HEK293T (cell line): ENCODE measurements at regions not wholly inside any gene's neighbourhood (a gene's known extent, or its start where the extent isn't known, plus 50 kb on each side); places are given as distances from the start of the nearest gene placed in this dataset.

Source experiments
- ARNT ChIP-seq: fragments of 450-650 bp; IDR thresholded peaks from 2 replicates; pipeline ENCODE4 v1.6.1; 2017; ENCODE audit warnings: mild to moderate bottlenecking
- BHLHE40 ChIP-seq: fragments of 450-650 bp; IDR thresholded peaks from 2 replicates; pipeline ENCODE4 v1.6.1; 2016; ENCODE audit warnings: mild to moderate bottlenecking, moderate library complexity, borderline replicate concordance
- CTBP1 ChIP-seq: fragments of 450-650 bp; IDR thresholded peaks from 2 replicates; pipeline ENCODE4 v1.6.1; 2016; ENCODE audit warnings: borderline replicate concordance
- ELF4 ChIP-seq: fragments of 450-650 bp; IDR thresholded peaks from 2 replicates; pipeline ENCODE4 v1.6.1; 2017; ENCODE audit warnings: antibody characterized with exemption
- FOXK2 ChIP-seq: fragments of 450-650 bp; IDR thresholded peaks from 2 replicates; pipeline ENCODE4 v1.6.1; 2016; ENCODE audit warnings: mild to moderate bottlenecking
- FOXM1 ChIP-seq: fragments of 450-650 bp; IDR thresholded peaks from 2 replicates; pipeline ENCODE4 v1.6.1; 2017; ENCODE audit warnings: mild to moderate bottlenecking, borderline replicate concordance
- HDGF ChIP-seq: fragments of 450-650 bp; IDR thresholded peaks from 2 replicates; pipeline ENCODE4 v1.6.1; 2017; ENCODE audit warnings: antibody characterized with exemption, borderline replicate concordance
- L3MBTL2 ChIP-seq: fragments of 450-650 bp; conservative IDR thresholded peaks from 2 replicates; pipeline ENCODE4 v1.6.1; 2016; ENCODE audit warnings: mild to moderate bottlenecking
- NFRKB ChIP-seq: fragments of 450-650 bp; IDR thresholded peaks from 2 replicates; pipeline ENCODE4 v1.6.1; 2016; ENCODE audit warnings: mild to moderate bottlenecking, moderate library complexity
- SP1 ChIP-seq: fragments of 450-650 bp; IDR thresholded peaks from 2 replicates; pipeline ENCODE4 v1.6.1; 2017
- SUZ12 ChIP-seq: fragments of 450-650 bp; IDR thresholded peaks from 2 replicates; pipeline ENCODE4 v1.6.1; 2016; ENCODE audit warnings: mild to moderate bottlenecking
- TARDBP ChIP-seq: fragments of 450-650 bp; IDR thresholded peaks from 2 replicates; pipeline ENCODE4 v1.6.1; 2016
- ZNF384 ChIP-seq: fragments of 450-650 bp; IDR thresholded peaks from 2 replicates; pipeline ENCODE4 v1.6.1; 2016
- TF ChIP-seq, protein P1 (sequence below): fragments of 450-650 bp; IDR thresholded peaks from 2 replicates; pipeline ENCODE4 v1.6.1; 2016

DNA sequence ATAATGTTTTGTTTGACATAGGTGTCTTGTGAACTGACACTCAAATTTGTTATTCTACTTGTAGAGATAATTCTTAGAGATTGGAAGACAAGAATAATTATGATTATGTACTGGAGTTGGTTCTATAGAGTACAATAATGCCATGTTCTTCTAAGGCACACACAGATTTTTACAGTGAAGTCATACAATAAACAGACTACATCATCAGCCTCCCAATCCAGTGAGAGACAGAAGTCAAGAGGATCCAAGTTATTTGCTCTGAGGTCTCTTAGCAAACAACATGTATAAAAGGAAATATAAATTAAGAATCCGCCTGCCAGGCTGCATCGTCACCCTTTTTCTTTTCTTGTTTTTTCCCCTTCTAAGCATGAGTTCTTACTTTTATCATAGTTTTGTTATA is 613.5 kb upstream of the SETBP1 start:
- TF ChIP-seq CTBP1: no peak
- no peak for TF ChIP-seq TARDBP
- TF ChIP-seq NFRKB: no peak
- no peak for TF ChIP-seq ZNF384
- no peak for TF ChIP-seq FOXM1
- TF ChIP-seq, protein P1, sequence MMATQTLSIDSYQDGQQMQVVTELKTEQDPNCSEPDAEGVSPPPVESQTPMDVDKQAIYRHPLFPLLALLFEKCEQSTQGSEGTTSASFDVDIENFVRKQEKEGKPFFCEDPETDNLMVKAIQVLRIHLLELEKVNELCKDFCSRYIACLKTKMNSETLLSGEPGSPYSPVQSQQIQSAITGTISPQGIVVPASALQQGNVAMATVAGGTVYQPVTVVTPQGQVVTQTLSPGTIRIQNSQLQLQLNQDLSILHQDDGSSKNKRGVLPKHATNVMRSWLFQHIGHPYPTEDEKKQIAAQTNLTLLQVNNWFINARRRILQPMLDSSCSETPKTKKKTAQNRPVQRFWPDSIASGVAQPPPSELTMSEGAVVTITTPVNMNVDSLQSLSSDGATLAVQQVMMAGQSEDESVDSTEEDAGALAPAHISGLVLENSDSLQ: no peak
- TF ChIP-seq SUZ12: no peak
- no peak for TF ChIP-seq SP1
- no peak for TF ChIP-seq BHLHE40
- TF ChIP-seq FOXK2: no peak
- no peak for TF ChIP-seq HDGF
- TF ChIP-seq ELF4: no peak
- no peak for TF ChIP-seq L3MBTL2
- TF ChIP-seq ARNT: no peak
